ENCODE measurements at regions not wholly inside any gene's neighbourhood (a gene's known extent, or its start where the extent isn't known, plus 50 kb on each side); places are given as distances from the start of the nearest gene placed in this dataset.

GRCh38 chr7:106735637-106736036 lies 74.7 kb upstream of the CCDC71L start:
- TF ChIP-seq CTCF (IDR thresholded peaks at IDR 0.05; ENCODE audit: insufficient read depth, low read depth, low read length) (no peak), EZH2 (IDR thresholded peaks at IDR 0.05; ENCODE audit: insufficient read depth, low read length) (no peak)
